T-helper 1 cell treated with Interleukin-12 subunit alpha and Interleukin-12 subunit beta and Interleukin-4 antibody, amounts not matched to agents 30 μg/mL and 1 μg/mL, for 36 hours (primary cell): ENCODE measurements at regions not wholly inside any gene's neighbourhood (a gene's known extent, or its start where the extent isn't known, plus 50 kb on each side); places are given as distances from the start of the nearest gene placed in this dataset.

Source experiments
- H3K27ac Mint-ChIP-seq: one replicate; pipeline ENCODE4 v1.8.0; 2021; ENCODE audit warnings: mild to moderate bottlenecking, mixed read lengths
- H3K27me3 Mint-ChIP-seq: one replicate; pipeline ENCODE4 v1.8.0; 2021; ENCODE audit warnings: low read depth, mixed read lengths
- H3K36me3 Mint-ChIP-seq: one replicate; pipeline ENCODE4 v1.8.0; 2021; ENCODE audit warnings: low read depth, mixed read lengths
- H3K4me1 Mint-ChIP-seq: one replicate; pipeline ENCODE4 v1.8.0; 2021; ENCODE audit warnings: low read depth, mixed read lengths
- H3K4me3 Mint-ChIP-seq: one replicate; pipeline ENCODE4 v1.8.0; 2021; ENCODE audit warnings: mild to moderate bottlenecking, moderate library complexity, mixed read lengths
- H3K9me3 Mint-ChIP-seq: one replicate; pipeline ENCODE4 v1.8.0; 2021; ENCODE audit warnings: mixed read lengths

DNA sequence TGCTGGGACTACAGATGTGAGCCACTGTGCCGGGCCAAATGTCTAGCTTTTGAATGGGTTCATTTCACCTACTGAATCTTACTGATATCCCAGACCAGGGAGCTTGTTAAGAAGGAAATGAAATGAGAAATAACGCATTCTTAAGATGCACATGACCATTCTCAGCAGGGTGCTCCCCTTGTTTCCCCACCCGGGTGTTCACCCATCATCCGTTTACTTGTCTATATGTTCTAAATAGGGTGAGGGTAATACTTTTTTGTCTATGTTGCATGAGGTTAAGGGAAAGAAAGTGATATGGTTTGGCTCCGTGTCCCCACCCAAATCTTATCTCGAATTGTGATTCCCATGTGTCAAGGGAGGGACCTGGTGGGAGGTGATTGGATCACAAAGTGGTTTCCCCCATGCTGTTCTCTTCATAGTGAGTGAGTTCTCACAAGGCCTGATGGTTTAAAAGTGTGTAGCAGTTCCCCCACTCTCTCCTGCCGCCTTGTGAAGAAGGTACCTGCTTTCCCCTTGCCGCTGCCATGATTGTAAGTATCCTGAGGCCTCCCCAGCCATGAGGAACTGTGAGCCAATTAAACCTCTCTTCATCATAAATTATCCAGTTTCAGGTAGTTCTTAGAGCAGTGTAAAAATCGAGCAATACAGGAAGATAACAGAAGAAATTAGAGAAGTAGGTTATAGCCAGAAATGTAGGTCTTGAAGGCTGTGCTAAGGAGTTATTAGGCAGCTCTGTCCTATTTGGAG, 129.1 kb downstream of the DDX1 start:
- H3K4me3 Mint-ChIP-seq = no peak overlapping the region
- H3K36me3 Mint-ChIP-seq = no peaks in the 10 kb centered on the region
- H3K27ac Mint-ChIP-seq = no peak overlapping the region
- H3K4me1 Mint-ChIP-seq = no peaks in the 10 kb centered on the region
- no peaks in the 10 kb centered on the region for H3K27me3 Mint-ChIP-seq
- H3K9me3 Mint-ChIP-seq = no peaks in the 10 kb centered on the region

DNA sequence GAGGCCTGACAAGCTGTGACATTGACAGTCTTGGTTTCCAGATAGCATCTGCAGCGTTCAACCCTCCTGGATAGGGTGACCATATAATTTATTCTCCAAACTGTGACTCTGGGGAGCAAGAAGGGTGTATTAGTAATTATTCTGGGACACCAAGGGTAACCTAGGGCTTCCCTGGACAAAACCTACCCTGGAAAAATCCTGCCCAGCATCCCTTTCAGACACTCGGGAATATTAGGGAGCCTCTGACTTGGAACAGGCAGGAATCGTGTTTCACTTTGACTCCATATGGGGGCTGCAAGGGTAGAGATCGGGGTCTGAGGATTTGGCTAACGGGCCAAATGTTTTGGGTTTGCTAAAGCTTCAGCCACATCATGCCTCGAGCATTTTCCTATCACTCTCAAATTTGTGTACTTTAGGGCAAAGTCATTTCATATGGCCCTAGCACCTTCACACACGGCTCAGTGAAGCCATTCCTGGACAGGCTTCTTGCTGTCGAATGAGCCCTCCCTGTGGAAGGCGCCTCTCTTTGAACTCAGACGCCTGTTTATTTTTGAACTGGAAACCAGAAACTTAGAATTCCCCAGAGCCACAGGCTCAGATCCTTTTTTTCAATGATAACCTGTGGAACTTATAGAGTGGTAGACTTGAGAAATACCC, 129.9 kb downstream of the DDX1 start:
- H3K4me1 Mint-ChIP-seq = no peaks in the 10 kb centered on the region
- no peaks in the 10 kb centered on the region for H3K9me3 Mint-ChIP-seq
- no peak overlapping the region for H3K4me3 Mint-ChIP-seq
- no peak overlapping the region for H3K27ac Mint-ChIP-seq
- H3K36me3 Mint-ChIP-seq = no peaks in the 10 kb centered on the region
- H3K27me3 Mint-ChIP-seq = no peaks in the 10 kb centered on the region

DNA sequence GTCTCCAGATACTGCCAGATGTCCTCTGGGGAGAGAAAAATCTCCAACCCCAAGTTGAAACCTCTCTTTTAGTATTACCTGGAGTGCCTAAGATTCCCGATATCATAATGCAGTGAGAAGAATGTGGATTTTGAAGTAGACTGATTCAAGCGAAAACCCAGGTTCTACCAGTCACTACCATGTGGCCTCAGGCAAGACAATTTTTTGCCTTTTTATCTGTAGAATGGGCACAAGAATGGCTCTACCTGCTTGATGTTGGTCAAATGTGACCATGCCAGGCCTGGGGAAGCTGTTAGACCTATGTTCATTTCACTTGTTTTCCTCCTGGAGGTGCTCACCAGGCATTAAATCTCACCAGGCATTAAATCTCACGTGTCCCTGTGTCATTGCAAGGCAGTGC, 131.3 kb downstream of the DDX1 start:
- Mint-ChIP-seq H3K4me3 (no peak overlapping the region), H3K4me1 (no peaks in the 10 kb centered on the region), H3K27ac (no peak overlapping the region), H3K36me3 (no peaks in the 10 kb centered on the region), H3K27me3 (no peaks in the 10 kb centered on the region), H3K9me3 (no peaks in the 10 kb centered on the region)

DNA sequence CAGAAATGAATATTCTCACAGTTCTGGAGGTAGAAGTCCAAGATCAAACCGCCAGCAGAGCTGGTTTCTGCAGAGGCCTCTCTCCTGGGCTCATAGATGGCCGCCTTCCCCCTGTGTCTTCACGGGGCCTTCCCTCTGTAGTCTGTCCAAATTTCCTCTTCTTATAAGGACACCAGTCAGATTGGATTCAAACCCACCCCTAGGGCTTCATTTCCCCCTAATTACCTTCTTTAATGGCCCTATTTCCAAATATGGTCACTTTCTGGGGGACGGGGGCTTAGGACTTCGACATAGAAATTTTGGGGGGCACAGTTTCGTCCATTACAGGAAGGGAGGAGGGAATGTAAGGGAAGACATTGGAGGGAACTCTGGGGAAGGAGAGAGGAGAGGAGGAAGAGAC, 132.6 kb downstream of the DDX1 start:
- Mint-ChIP-seq H3K9me3 (no peaks in the 10 kb centered on the region), H3K4me1 (no peaks in the 10 kb centered on the region), H3K27ac (no peak overlapping the region), H3K27me3 (no peaks in the 10 kb centered on the region), H3K36me3 (no peaks in the 10 kb centered on the region), H3K4me3 (no peak overlapping the region)

DNA sequence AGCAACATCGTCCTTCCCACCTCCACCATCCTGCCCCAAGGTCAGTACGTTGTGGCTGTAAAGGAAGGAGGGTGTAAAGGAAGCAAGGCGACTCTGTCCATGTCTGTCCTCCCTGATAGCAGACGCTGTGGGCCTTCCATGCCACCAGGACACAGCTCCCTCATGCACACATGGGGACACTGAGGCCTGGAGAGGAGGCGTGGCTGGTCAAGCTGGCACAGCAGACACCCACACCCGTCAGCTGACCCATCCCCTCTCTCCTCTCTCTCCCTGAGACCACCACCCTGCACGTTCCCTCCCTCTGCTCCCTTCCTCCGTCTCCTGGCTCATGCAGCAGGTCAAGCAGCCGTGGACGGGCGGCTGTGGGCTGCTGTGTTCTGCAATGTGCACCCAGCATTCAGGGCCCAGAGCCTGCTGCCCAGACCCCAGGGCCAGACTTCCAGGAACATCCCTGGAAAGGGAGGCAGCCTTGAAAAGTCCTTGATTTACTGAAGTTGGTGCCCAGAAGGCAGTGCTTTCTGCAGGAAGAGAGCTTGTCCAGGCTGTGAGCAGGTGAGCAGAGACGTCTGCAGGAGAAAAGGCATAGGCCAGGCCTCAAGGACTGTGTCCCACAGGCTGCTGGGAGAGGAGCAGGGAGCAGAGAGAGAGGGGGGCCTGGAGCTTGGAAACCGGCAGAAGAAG, 133.6 kb downstream of the DDX1 start:
- H3K36me3 Mint-ChIP-seq = no peaks in the 10 kb centered on the region
- H3K27me3 Mint-ChIP-seq = no peaks in the 10 kb centered on the region
- no peak overlapping the region for H3K4me3 Mint-ChIP-seq
- no peaks in the 10 kb centered on the region for H3K9me3 Mint-ChIP-seq
- no peaks in the 10 kb centered on the region for H3K4me1 Mint-ChIP-seq
- H3K27ac Mint-ChIP-seq = no peak overlapping the region

DNA sequence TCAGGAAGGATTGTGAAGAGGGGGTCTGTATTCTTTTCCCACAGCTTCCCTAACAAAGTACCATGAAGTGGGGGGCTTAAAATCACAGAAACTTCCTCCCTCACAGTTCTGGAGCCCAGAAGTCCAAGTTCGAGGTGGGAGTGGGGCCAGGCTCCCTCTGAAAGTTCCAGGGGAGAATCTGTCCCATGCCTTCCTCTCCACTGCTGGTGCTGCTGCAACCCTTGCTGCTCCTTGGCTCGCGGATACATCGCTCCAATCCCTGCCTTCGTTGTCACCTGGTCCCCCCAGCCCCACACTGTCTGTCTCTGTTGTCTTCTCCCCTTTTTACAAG, 134.1 kb downstream of the DDX1 start:
- Mint-ChIP-seq H3K36me3 (no peaks in the 10 kb centered on the region), H3K27ac (no peak overlapping the region), H3K4me3 (no peak overlapping the region), H3K9me3 (no peaks in the 10 kb centered on the region), H3K4me1 (no peaks in the 10 kb centered on the region), H3K27me3 (no peaks in the 10 kb centered on the region)

DNA sequence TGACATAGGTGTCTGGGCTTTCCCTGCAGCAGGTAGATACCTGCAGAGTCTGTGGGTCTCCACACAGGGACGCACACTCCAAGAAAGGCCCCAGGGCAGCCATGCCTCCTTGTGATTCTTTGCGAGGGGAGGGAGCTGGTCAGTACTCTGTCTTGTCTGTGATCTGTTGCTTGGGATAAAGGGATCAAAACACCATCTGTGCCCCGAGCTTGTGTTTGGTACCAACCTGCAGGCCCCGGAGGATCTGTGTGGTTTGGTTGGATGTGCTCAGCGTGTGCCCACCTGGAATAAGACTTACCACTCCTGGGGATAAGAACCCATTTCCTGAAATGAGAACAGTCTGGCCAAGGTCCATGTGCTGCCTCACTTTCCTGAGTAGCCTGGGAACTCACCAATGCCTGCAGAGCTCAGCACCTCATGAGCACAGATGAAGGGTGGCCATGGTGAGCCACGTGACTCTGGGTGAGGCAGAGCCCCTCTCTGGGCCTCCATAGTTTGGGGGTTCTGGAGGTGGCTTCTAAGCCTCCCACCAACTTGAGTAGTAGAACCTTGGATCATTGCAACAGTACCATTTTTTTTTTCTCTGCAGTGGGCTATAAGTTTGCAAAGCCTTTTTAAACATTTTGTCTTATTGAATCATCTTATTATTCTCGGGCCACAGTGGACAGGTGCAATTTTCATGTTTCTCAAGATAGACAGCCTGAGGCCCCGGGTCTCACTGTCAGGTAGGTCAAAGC, 134.8 kb downstream of the DDX1 start:
- no peaks in the 10 kb centered on the region for H3K27me3 Mint-ChIP-seq
- no peak overlapping the region for H3K27ac Mint-ChIP-seq
- H3K4me3 Mint-ChIP-seq = no peak overlapping the region
- no peaks in the 10 kb centered on the region for H3K4me1 Mint-ChIP-seq
- H3K9me3 Mint-ChIP-seq = no peaks in the 10 kb centered on the region
- H3K36me3 Mint-ChIP-seq = no peaks in the 10 kb centered on the region

DNA sequence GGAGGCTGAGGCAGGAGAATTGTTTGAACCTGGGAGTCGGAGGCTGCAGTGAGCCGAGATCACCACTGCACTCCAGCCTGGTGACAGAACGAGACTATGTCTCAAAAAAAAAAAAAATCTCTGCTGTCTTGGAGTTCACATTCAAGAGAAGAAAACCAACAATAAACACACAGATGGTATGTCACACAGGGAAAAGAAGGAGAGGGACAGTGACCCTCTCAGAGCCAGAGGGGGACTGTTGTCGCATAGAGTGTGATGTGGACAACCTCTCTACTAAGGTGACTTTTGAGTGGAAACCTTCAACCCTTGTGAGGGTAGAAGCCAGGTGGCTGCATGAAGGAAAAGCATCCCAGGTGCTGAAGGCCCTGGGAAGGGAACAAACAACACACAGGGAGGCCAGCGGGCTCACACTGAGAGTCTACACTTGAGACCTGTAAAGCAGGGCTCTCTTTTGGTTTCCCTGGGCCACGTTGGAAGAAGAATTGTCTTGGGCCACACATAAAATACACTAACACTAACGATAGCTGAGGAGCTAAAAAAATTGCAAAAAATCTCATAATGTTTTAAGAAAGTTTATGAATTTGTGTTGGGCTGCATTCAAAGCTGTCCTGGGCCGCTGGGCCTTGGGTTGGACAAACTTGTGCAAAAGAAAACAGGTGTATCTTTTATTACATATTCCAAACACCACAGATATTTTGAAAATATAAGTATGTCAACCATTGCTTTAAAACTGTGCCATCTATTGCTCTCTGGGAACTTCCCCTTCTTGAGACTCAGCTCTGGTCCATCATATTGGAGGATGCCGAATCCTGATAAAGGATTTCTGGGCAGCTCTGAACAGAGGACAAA, 136.0 kb downstream of the DDX1 start:
- Mint-ChIP-seq H3K4me3 (no peak overlapping the region), H3K4me1 (no peaks in the 10 kb centered on the region), H3K27ac (no peak overlapping the region), H3K27me3 (no peaks in the 10 kb centered on the region), H3K9me3 (no peaks in the 10 kb centered on the region), H3K36me3 (no peaks in the 10 kb centered on the region)

DNA sequence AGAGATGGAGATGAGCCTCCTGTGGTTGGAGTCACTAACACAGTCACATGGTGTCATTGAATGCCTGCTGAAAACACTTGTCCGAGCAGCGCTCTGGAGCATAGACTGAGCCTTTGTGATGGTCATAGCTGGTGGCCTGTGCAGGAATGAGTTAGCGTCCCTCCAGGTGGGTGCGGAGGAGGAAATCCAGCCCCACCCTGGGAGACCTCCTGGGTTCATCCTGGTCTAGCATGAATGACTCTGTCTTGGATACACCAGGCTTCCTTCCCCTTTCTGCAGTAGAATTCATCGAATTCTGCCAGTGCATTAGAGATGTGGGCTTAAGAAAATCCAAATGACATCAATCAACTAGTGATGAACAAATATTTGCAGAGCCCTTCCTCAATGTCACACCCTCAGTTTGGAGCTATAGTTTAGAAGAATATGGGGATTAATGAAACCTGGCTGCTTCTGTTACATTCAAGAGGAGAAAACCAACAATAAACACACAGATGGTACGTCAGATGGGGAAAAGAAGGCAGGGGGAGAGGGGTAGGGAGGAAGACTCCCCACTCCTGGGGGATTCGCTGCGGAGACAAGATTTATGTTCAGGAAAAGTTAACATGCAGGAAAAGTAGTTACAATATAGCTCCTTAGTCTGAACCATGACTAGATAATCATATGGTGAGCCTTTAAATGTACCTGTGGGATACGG, 136.7 kb downstream of the DDX1 start:
- Mint-ChIP-seq H3K36me3 (no peaks in the 10 kb centered on the region), H3K4me3 (no peak overlapping the region), H3K4me1 (no peaks in the 10 kb centered on the region), H3K27ac (no peak overlapping the region), H3K9me3 (no peaks in the 10 kb centered on the region), H3K27me3 (no peaks in the 10 kb centered on the region)

DNA sequence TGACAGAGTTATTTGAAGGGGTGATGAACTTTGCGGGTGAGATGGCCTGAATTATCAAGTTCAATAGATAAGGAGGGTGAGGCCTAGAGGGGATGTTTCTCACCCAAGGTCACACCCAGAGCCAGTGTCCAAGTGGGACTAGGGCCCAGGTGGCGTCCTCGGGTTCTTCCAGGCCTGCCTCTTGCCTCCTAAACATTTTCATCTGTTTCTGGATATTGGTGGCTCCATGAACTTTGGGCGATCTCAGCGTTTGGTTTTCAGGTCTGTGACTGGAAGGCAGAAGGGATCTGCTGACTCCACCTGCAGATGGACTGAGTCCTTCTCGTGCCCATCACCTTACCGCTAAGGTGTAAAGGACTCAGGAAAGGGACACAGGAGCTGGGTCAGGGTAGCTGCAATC, 137.3 kb downstream of the DDX1 start:
- H3K4me3 Mint-ChIP-seq = no peak overlapping the region
- H3K36me3 Mint-ChIP-seq = no peaks in the 10 kb centered on the region
- H3K27me3 Mint-ChIP-seq = no peaks in the 10 kb centered on the region
- H3K4me1 Mint-ChIP-seq = no peaks in the 10 kb centered on the region
- H3K27ac Mint-ChIP-seq = no peak overlapping the region
- H3K9me3 Mint-ChIP-seq = no peaks in the 10 kb centered on the region

DNA sequence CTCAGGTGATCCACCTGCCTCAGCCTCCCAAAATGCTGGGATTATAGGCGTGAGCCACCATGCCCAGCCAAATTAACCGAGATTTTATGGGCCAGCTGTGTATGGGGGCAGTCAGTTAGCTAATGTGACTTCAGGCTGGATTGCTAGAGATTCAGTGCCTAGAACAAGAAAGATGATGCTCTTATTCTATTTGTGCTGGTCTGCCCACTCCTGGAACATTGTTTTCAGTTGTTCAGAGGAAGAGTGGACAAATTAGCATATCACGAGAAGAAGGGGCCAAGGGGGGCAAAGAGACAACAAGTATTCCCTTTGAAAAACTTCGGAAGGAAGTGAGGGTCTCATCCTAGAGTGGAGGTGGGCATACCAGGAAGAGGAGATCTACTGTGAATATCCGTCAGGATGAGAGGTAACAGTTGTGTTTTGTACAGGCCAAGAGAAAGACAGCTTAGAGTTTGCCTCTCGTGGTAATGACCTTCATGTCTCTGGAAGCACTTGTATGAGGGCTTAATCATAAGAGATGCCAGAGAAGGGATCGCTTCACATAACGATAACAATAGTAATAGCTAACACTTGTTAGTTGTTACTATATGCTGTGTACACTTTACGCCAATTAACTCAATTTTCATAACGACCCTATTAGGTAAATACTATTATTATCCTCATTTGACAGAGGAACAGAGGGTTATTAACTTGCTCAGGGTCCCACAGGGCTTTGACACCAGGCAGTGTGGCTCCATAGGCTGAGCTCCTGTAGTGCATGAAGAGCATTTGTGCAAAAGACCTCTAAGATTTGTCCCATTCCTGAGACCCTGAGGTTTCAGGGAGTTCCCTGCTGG, 138.3 kb downstream of the DDX1 start:
- Mint-ChIP-seq H3K4me3 (no peak overlapping the region), H3K27me3 (no peaks in the 10 kb centered on the region), H3K36me3 (no peaks in the 10 kb centered on the region), H3K27ac (no peak overlapping the region), H3K4me1 (no peaks in the 10 kb centered on the region), H3K9me3 (no peaks in the 10 kb centered on the region)

DNA sequence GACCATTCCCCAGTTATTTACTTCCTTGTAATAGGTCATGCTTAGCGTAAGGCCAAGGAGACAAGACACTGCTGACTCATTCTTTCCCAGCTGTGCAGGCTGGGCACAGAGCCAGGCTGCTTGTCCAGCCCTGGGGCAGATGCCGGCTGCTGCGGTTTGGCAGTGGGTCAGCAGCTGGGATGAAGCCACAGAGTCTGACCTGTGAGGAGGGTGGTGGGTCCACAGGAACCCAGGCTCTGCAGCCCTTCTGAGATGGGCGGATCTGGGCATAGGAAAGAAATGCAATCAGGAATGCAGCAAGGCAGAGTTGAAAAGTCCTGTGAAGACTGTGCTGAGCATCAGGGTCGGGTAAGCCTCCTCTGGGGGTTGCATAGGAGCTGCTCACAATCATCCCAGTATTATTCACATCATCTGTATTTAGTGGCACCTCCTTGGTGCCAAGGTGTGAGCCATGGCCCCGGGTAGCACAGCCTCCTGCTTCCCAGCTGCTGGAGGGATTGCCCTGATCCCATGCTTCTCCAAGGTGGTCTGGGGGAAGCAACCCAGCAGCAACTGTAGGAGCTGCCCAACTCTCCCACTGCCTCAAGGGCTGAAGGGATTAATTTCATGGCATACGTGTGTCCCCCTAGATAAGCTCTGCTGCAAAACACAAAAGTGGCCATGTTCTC, 139.0 kb downstream of the DDX1 start:
- H3K36me3 Mint-ChIP-seq = no peaks in the 10 kb centered on the region
- no peak overlapping the region for H3K27ac Mint-ChIP-seq
- no peaks in the 10 kb centered on the region for H3K4me1 Mint-ChIP-seq
- H3K4me3 Mint-ChIP-seq = no peak overlapping the region
- H3K9me3 Mint-ChIP-seq = no peaks in the 10 kb centered on the region
- peaks cover 3% of the 10 kb centered on the region for H3K27me3 Mint-ChIP-seq
